C4-2B (cell line): ENCODE measurements at regions not wholly inside any gene's neighbourhood (a gene's known extent, or its start where the extent isn't known, plus 50 kb on each side); places are given as distances from the start of the nearest gene placed in this dataset.

Source experiments
- H3K27ac ChIP-seq: fragments of 450-650 bp; 2 replicates; pipeline ENCODE4 v1.5.1; 2017
- CTCF ChIP-seq: fragments of 450-650 bp; conservative IDR thresholded peaks from 2 replicates; pipeline ENCODE4 v1.5.1; 2017; ENCODE audit warnings: mild to moderate bottlenecking
- ZFX ChIP-seq: fragments of 450-650 bp; IDR thresholded peaks from 2 replicates; pipeline ENCODE4 v1.6.1; 2017

DNA sequence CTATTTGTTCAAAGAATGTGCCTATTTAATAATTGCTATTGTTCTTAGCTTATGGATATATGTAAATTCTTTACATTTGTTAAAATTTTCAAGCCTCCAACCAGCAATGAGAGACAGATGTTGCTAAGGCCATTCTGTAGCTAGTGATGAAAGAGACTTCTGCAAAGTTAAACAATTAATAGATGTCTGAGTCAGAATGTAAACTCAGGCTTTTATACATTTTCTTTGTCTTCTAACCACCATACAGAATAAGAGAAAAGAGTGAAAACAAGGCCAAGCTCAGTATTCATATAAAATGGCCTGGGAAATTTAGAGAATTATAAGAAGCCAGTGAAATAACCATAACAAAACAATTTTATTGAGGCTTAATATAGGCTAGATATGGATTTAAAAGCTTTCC lies 1102.3 kb upstream of the SEL1L start:
- TF ChIP-seq ZFX (no peak), CTCF (no peak)

DNA sequence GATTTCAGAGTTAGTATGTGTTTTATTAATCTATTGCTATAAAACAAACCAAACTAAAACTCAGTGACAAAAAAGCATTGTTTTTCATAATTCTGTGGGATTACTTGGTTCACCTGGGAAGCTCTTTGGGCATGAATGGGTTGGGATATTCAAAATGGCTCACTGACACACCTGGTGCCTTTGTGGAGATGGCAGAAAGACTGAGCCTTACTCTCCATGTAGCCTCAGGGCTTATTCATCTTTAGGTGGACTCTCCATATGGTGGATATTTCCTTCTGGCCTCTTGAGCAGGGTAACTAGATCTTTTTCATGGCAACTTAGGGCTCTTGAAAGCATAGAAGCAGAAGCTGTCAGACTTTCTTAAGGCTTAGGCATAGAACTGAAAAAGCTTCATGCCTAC lies 1102.8 kb upstream of the SEL1L start:
- no peak overlapping the region for H3K27ac ChIP-seq
- TF ChIP-seq ZFX (no peak), CTCF (no peak)

More for the DNA sequence above, 1102.3 kb upstream of the SEL1L start:
- H3K27ac ChIP-seq: no peak overlapping the region

DNA sequence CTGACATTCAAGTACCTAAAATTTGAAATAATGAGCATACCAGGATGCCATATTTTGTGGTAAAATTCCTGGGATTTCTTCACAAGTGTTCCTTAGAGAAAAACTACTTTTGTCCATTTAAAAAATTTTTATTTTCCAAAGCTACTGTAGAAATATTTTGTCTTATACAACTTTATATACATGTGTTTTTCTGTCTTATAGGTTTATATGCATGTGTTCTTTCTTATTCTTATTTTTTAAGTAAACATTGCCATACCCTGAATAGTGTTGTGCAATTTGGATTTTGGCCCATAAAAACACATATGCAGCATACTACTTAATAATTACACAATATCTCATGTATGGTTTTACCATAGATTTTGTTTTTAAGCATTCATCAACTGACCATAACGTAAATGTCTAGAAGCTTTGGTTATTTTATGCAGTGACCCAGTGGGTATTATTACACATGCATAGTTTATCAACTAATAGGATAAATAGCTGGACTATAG lies 1107.4 kb upstream of the SEL1L start:
- no peak for TF ChIP-seq CTCF
- no peak for TF ChIP-seq ZFX
- H3K27ac ChIP-seq: no peak overlapping the region

DNA sequence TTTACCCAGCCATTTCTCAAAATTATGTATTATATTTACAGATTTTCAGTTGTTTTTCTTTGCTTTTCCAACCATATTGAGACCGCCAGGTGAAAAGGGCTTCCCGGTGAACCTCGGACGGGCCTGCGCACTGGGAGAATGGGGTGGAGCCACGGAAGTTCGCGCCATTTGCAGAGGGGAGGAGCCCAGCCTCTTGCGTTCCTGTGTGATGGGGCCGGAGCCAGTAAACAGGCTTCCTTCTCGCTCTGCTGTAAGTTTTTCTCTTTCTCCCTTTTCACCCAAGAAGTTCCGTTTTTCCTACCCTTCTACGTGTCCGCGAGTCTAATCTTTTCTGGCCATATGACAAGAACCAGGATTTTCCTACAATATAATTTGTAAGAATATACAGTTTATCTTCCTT lies 1108.8 kb upstream of the SEL1L start:
- H3K27ac ChIP-seq: no peak overlapping the region
- TF ChIP-seq ZFX (no peak), CTCF (no peak)

DNA sequence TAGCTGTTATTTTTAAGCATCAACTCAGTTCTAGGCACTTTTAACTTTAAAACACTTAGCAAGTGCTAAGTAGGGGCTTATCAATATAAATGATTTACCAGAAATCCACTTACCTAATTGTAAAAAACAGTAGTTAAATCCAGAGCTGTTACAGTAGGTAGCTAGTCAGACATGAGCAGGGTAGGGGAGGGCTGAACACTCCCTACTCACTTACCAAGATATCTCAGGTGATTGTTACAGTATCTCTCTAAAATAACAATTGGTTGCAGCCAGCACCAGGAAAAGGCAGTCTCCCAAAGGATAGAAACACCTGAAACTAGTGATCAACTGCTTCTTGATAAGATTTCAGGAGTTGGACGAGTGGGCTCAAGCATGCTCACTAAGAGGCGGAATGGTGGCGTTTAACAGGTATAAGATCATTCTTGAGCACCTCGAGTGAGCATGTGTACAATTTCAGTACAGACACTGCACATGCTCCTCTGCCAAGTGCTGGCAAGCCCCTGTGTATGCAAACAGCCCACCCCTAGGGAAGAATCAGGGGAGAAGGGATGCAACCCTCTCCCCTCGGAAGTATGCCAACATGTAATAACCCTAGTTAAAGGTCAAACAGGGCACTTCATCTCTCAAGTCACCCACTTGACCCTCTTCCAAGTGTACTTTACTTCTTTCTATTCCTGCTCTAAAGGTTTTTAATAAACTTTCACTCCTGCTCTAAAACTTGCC lies 1113.6 kb upstream of the SEL1L start:
- no peak for TF ChIP-seq ZFX
- no peak overlapping the region for H3K27ac ChIP-seq

- no peak for TF ChIP-seq CTCF
- H3K27ac ChIP-seq: no peak overlapping the region
Measured at GRCh38 chr14:82655770-82656169, 1122.1 kb upstream of the SEL1L start.

DNA sequence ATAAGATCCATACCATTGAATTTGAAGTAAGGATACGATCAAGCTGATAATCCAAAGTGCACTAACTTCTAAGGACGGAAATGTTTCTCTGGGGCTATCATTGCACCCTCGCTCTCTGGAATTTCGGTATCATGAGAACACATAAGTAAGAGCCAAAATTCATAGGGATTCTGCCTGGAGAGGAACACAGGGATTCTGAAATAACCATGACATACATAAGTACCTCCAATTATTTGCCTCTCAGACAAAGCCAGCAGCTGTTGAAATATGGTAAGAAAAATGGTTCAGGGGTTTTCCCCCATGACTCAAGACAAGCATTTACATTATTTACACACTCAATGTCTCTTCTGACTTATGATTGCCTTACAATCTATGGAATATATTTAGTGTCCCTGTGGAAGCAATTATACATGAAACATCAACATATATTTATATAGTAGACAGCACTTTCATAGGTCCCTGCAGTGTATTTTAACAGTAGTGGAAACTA lies 1123.6 kb upstream of the SEL1L start:
- no peak overlapping the region for H3K27ac ChIP-seq

More for the DNA sequence above, 1123.6 kb upstream of the SEL1L start:
- TF ChIP-seq ZFX (no peak), CTCF (no peak)
